BE2C (cell line): ENCODE measurements at regions not wholly inside any gene's neighbourhood (a gene's known extent, or its start where the extent isn't known, plus 50 kb on each side); places are given as distances from the start of the nearest gene placed in this dataset.

Experiments used
- DNase-seq: peaks from one replicate; pipeline ENCODE4 v3.0.0-alpha.2; 2020
- H3K27me3 ChIP-seq: fragments of 250-450 bp; sonication (Bioruptor Pico); 2 replicates; pipeline ENCODE4 v1.5.1; 2020; ENCODE audit warnings: mild to moderate bottlenecking
- H3K36me3 ChIP-seq: fragments of 250-450 bp; sonication (Bioruptor Pico); 2 replicates; pipeline ENCODE4 v1.5.1; 2020; ENCODE audit warnings: mild to moderate bottlenecking
- H3K4me1 ChIP-seq: fragments of 250-450 bp; sonication (Bioruptor Pico); 2 replicates; pipeline ENCODE4 v1.5.1; 2020
- H3K4me3 ChIP-seq: 2 replicates; pipeline ENCODE4 v1.5.1; 2011; ENCODE audit warnings: low read depth, low read length
- H3K9me3 ChIP-seq: fragments of 250-450 bp; sonication (Bioruptor Pico); 2 replicates; pipeline ENCODE4 v1.5.1; 2020
- CTCF ChIP-seq: IDR thresholded peaks from 2 replicates; pipeline ENCODE4 v1.5.1; 2012; ENCODE audit warnings: mild to moderate bottlenecking, low read depth, low read length

DNA sequence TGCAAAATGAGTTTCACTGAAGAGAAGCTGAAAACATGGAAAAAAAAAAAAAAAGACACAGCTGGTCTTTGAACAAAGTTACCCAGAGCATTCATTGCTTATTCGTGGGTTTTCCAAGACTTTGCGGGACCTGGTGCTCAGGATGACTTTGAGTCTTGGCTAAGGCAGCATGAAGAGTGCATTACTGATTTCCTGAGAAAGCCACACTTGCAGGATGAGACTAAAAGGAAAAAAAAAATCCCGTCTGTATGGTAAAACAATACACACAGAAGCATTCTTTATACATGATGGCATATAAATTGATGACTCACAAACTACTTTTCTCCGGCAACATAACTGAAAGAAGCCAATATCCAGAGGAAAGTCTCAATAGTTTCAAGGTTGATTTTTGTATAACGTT is 195.4 kb downstream of the SPP2 start:
- Histone ChIP-seq H3K9me3 (no peaks in the 10 kb centered on the region), H3K4me1 (no peaks in the 10 kb centered on the region), H3K27me3 (no peaks in the 10 kb centered on the region), H3K4me3 (no peak overlapping the region), H3K36me3 (no peaks in the 10 kb centered on the region)
- DNase-seq, result no peak
- no peak for TF ChIP-seq CTCF

DNA sequence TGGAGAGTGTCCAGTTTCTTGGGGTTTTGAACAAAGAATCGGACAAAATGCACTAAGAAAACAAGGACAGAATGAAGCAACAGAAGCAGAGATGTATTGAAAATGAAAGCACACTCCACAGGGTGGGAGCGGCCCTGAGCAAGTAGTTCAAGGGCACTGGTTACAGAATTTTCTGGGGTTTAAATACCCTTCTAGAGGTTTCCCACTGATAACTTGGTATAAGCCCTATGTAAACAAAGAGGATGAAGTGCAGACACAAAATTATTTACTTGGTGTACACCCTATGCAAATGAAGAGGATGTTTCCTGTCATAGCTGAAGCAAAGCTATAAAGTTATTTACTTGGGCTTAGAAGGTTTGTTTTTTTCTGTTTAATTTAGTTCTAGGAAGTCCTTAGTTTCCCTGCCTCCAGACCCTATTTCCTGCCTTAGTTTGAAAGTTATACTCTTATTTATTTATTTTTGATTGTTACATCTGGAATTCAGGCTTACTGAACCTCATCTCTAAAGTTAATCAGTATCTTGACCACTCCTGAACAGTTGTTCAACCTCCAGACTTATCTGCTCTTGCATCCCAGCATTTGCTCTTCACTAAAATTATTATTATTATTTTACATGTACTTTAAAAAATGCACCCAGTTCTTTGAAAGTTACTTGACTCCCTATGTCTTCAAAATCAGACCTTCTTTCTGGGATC is 193.5 kb downstream of the SPP2 start:
- no peak for TF ChIP-seq CTCF
- no peaks in the 10 kb centered on the region for H3K4me1 ChIP-seq
- DNase-seq, result no peak

DNA sequence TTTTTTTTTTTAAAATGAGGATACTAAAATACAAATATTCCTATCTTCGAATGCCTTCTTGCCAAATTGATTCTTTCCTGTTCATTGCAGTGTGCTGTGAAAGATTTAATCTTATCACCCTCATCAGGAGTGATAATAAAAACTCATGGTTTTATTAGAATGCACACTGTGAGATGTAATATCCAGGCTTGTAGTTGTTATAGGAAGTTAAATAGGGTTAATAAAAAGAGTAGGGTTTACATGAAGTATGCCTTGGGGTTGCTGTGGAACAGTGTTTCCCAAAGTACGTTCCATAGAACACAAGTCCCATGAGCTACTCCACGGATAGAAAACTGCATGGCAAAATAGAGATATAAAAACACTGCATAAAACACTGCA is 191.9 kb downstream of the SPP2 start:
- Histone ChIP-seq H3K27me3 (no peaks in the 10 kb centered on the region), H3K9me3 (no peaks in the 10 kb centered on the region), H3K4me3 (no peak overlapping the region), H3K4me1 (no peaks in the 10 kb centered on the region), H3K36me3 (no peaks in the 10 kb centered on the region)
- no peak for TF ChIP-seq CTCF
- no peak for DNase-seq

More for the DNA sequence above, 193.5 kb downstream of the SPP2 start:
- no peaks in the 10 kb centered on the region for H3K36me3 ChIP-seq
- no peaks in the 10 kb centered on the region for H3K9me3 ChIP-seq
- H3K4me3 ChIP-seq, result no peak overlapping the region
- no peaks in the 10 kb centered on the region for H3K27me3 ChIP-seq

DNA sequence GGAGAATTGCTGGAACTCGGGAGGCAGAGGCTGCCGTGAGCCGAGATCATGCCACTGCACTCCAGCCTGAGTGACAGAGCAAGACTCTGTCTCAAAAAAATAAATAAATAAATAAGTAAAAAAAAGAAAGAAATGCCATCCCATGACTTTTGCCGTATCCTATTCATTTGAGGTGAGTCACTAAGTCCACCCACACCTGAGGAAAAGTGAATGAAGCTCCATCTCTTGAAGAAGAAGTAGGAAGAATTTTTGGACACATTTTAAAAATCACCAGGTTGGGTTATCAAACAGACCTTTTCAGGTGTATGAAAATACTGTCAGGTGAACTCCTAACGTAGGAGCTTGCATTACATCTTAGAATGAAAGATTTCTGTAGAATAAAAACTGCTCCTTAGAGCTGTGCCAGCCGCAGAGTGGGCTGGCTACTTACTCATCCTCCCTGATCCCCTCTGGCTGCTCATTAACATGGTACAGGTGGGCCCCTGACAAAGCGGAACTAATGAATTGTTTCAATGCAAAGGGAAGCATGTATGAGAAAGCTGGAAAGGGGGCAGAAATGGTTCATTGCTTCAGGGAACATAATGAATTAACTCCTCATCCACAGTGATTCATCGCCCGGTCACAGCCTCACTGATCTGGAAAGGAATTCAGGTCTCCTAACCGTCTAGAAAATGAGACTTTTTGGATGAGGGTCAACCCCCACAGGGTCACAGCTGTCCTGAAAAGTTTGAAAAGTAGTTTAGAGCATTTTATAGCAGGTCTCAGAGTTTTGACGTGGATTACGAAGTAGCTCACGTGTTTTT is 191.4 kb downstream of the SPP2 start:
- H3K4me1 ChIP-seq, result no peaks in the 10 kb centered on the region
- no peaks in the 10 kb centered on the region for H3K9me3 ChIP-seq
- no peaks in the 10 kb centered on the region for H3K36me3 ChIP-seq
- no peak overlapping the region for H3K4me3 ChIP-seq
- no peak for TF ChIP-seq CTCF
- DNase-seq, result peak; percentile 15
- H3K27me3 ChIP-seq, result no peaks in the 10 kb centered on the region

DNA sequence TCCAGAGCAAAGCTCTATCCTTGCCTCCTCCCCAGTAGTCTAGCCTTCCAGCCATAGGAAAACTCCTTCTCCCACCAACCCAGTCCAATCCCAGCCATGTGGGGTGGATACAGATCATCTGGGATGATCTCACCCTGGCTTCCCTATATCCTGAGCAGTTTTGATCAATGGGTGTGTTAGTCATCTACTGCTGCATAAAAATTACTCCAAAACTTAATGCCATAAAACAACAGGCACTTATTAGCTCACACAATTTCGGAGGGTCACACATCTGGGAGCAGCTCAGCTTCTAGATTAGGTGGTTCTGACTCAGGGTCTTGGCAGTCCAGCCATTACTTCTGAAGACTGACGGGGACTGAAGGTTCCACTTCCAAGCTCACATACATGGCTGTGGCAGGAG is 190.4 kb downstream of the SPP2 start:
- no peaks in the 10 kb centered on the region for H3K27me3 ChIP-seq
- no peak for DNase-seq
- no peaks in the 10 kb centered on the region for H3K9me3 ChIP-seq
- no peaks in the 10 kb centered on the region for H3K4me1 ChIP-seq
- no peak for TF ChIP-seq CTCF
- H3K4me3 ChIP-seq, result no peak overlapping the region
- H3K36me3 ChIP-seq, result no peaks in the 10 kb centered on the region

- H3K4me3 ChIP-seq, result no peak overlapping the region
- no peaks in the 10 kb centered on the region for H3K4me1 ChIP-seq
- no peak for DNase-seq
- no peak for TF ChIP-seq CTCF
- H3K9me3 ChIP-seq, result no peaks in the 10 kb centered on the region
- H3K36me3 ChIP-seq, result no peaks in the 10 kb centered on the region
- H3K27me3 ChIP-seq, result no peaks in the 10 kb centered on the region
Measured at GRCh38 chr2:234235191-234235590, 184.7 kb downstream of the SPP2 start.
